ENCODE measurements at regions not wholly inside any gene's neighbourhood (a gene's known extent, or its start where the extent isn't known, plus 50 kb on each side); places are given as distances from the start of the nearest gene placed in this dataset.

DNA sequence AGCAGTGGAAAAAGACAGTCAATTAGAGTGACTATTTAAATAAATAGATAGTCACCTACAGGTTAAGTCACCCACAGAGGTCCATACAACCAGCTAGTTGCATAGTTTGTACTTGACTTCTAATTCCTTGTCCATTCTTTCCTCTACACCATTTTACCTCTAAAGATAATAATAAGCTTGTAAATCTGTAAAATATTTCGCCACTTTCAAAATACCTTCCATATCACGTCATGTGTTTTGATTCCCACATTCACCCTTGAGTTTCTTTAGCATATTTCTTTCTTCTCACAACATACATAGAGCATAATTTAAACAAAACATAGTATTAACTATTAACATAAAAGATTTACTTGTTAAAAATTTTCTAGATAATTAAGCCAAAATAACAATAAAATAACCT lies 689.6 kb downstream of the MECOM start:
- no peaks in the 10 kb centered on the region for H3K9me3 ChIP-seq
- no peak for DNase-seq (ENCODE audit: low spot score)
- H3K4me1 ChIP-seq (ENCODE audit: control insufficient read depth in 1 of 2, low read depth in 2 of 2), result peaks cover 13 to 38% of the 10 kb centered on the region in 2 donors
- H3K36me3 ChIP-seq, result no peaks in the 10 kb centered on the region
- H3K27me3 ChIP-seq (replicated peaks; ENCODE audit: insufficient read depth), result no peaks in the 10 kb centered on the region
- TF ChIP-seq, protein P1, sequence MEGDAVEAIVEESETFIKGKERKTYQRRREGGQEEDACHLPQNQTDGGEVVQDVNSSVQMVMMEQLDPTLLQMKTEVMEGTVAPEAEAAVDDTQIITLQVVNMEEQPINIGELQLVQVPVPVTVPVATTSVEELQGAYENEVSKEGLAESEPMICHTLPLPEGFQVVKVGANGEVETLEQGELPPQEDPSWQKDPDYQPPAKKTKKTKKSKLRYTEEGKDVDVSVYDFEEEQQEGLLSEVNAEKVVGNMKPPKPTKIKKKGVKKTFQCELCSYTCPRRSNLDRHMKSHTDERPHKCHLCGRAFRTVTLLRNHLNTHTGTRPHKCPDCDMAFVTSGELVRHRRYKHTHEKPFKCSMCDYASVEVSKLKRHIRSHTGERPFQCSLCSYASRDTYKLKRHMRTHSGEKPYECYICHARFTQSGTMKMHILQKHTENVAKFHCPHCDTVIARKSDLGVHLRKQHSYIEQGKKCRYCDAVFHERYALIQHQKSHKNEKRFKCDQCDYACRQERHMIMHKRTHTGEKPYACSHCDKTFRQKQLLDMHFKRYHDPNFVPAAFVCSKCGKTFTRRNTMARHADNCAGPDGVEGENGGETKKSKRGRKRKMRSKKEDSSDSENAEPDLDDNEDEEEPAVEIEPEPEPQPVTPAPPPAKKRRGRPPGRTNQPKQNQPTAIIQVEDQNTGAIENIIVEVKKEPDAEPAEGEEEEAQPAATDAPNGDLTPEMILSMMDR (IDR thresholded peaks at IDR 0.05), result no peak
- no peak overlapping the region for H3K27ac ChIP-seq
- no peak for ATAC-seq (ENCODE audit: insufficient number of reproducible peaks, low FRiP score, low read depth)
- H3K4me3 ChIP-seq, result no peak overlapping the region

DNA sequence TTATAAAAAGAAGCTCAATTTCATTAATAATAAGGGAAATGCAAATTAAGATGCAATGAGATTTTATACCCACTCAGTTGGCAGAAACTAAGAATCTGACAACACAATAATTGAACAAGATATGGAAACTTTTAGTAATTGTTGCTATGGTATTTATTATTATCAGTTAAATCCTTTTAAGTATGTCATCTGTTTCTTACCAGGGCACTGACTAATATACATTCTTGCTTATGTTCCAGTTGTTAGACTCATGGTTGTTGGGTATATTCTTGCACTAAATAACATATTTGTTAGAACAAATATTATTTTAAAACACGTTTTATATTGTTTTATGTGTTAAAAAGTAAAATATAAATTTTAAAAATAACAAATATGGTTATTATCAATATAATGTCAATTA lies 690.3 kb downstream of the MECOM start:
- no peaks in the 10 kb centered on the region for H3K9me3 ChIP-seq

DNA sequence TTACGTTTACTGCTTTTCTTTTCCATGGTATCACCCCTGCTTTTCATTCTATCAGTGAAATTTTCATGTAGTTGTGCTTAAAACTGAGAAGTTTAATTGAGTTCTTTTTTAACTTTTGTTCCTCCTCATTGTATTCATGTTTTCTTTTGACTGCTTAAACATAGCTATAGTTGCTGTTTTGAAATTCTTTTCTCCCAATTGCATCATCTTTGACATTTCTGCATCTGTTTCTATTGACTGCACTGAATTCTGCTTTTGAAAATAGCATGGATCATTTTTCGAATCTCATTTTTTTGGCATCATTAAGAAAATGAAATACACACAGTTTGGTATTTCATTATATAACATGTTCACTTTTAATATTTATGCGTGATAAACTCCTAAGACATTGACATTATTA lies 694.9 kb downstream of the MECOM start:
- DNase-seq (ENCODE audit: low spot score) (no peak), ATAC-seq (ENCODE audit: insufficient number of reproducible peaks, low FRiP score, low read depth) (no peak)
- TF ChIP-seq, protein P1 (IDR thresholded peaks at IDR 0.05), result no peak
- Histone ChIP-seq H3K4me3 (no peak overlapping the region), H3K27me3 (replicated peaks; ENCODE audit: insufficient read depth) (no peaks in the 10 kb centered on the region), H3K36me3 (no peaks in the 10 kb centered on the region), H3K27ac (no peak overlapping the region), H3K4me1 (ENCODE audit: control insufficient read depth in 1 of 2, low read depth in 2 of 2) (no peaks in the 10 kb centered on the region), H3K9me3 (no peaks in the 10 kb centered on the region)

More for the DNA sequence above, 690.3 kb downstream of the MECOM start:
- H3K36me3 ChIP-seq, result no peaks in the 10 kb centered on the region
- peaks cover 8 to 31% of the 10 kb centered on the region in 2 donors for H3K4me1 ChIP-seq (ENCODE audit: control insufficient read depth in 1 of 2, low read depth in 2 of 2)
- no peak overlapping the region for H3K27ac ChIP-seq
- no peak overlapping the region for H3K4me3 ChIP-seq
- H3K27me3 ChIP-seq (replicated peaks; ENCODE audit: insufficient read depth), result no peaks in the 10 kb centered on the region
- DNase-seq (ENCODE audit: low spot score) (no peak), ATAC-seq (ENCODE audit: insufficient number of reproducible peaks, low FRiP score, low read depth) (no peak)
- TF ChIP-seq, protein P1 (IDR thresholded peaks at IDR 0.05), result no peak

DNA sequence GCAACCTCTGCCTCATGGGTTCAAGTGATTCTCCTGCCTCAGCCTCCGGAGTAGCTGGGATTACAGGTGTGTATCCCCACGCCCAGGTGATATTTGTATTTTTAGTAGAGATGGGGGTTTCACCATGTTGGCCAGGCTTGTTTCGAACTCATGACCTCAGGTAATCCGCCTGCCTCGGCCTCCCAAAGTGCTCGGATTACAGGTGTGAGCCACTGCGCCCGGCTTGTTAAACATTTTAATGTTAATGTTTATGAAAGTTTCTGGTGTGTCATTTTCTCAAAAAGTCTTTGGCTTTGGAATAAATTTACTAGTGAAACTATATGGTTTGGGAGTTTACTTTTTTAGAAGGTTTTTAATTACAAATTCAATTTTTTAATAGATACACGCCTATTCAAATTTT lies 698.8 kb downstream of the MECOM start:
- H3K27ac ChIP-seq, result no peak overlapping the region
- TF ChIP-seq, protein P1 (IDR thresholded peaks at IDR 0.05), result no peak
- H3K27me3 ChIP-seq (replicated peaks; ENCODE audit: insufficient read depth), result no peaks in the 10 kb centered on the region
- no peak overlapping the region for H3K4me3 ChIP-seq
- H3K9me3 ChIP-seq, result no peaks in the 10 kb centered on the region
- no peak for DNase-seq (ENCODE audit: low spot score)
- H3K4me1 ChIP-seq (ENCODE audit: control insufficient read depth in 1 of 2, low read depth in 2 of 2), result no peaks in the 10 kb centered on the region
- H3K36me3 ChIP-seq, result no peaks in the 10 kb centered on the region
- ATAC-seq (ENCODE audit: insufficient number of reproducible peaks, low FRiP score, low read depth), result no peak

DNA sequence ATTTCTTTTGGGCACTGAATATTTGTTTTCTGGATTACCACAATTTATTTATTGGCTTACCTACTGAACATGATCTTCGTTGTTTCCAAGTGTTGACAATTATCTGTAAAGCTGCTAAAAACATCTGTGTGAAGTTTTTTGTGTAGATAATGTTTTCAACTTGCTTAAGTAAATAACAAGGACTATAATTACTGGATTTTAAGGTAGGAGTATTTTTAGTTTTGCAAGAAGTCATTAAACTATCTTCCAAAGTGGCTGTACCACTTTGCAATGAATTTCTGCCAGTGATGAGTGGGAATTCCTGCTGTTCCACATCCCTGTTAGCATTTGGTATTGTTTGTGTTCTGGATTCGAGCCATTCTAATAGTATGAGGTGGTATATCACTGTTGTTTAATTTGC lies 702.2 kb downstream of the MECOM start:
- Histone ChIP-seq H3K36me3 (no peaks in the 10 kb centered on the region), H3K27ac (no peak overlapping the region), H3K4me1 (ENCODE audit: control insufficient read depth in 1 of 2, low read depth in 2 of 2) (no peaks in the 10 kb centered on the region), H3K27me3 (replicated peaks; ENCODE audit: insufficient read depth) (no peaks in the 10 kb centered on the region), H3K9me3 (no peaks in the 10 kb centered on the region), H3K4me3 (no peak overlapping the region)
- no peak for ATAC-seq (ENCODE audit: insufficient number of reproducible peaks, low FRiP score, low read depth)
- TF ChIP-seq, protein P1 (IDR thresholded peaks at IDR 0.05), result no peak
- DNase-seq (ENCODE audit: low spot score), result no peak
